Renal cortex interstitium (tissue), 11 donors: ENCODE measurements at regions not wholly inside any gene's neighbourhood (a gene's known extent, or its start where the extent isn't known, plus 50 kb on each side); places are given as distances from the start of the nearest gene placed in this dataset.

Experiments used
- DNase-seq, 11 donors: peaks; one replicate each; pipeline ENCODE4 v3.0.0-alpha.2; 2013; ENCODE audit warnings: low read depth in 9 of 11, low spot score in 4 of 11; ENCODE audit errors: extremely low read depth in 1 of 11

DNA sequence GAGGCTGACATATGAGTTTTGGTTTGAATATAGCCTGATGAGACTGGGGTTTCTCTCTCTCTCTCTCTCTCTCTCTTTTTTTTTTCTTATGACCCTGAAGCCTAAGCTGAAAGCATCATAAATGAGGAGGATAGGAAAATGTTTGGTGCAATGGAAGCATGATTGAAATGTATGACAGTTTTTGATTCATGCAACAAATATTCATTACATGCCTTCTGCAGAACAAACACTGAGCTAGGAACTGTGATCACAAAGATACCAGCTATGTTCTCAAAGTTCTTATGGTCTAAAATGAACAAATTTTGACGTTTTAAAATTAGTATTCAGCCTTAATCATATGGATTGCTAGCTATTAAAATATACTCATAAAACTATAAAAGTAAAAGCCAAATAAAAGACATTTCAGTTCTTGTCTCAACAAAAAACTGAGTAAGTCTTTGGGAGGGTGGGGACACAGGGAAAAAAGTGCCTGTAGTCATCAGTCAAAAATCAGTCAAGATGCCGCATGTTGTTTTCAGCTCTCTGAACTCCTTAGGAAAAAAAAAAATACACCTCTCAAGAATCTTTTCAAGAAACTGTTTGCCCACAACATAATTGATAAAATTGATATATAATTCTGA lies 57.2 kb downstream of the NKX6-1 start:
- DNase-seq: no peak

DNA sequence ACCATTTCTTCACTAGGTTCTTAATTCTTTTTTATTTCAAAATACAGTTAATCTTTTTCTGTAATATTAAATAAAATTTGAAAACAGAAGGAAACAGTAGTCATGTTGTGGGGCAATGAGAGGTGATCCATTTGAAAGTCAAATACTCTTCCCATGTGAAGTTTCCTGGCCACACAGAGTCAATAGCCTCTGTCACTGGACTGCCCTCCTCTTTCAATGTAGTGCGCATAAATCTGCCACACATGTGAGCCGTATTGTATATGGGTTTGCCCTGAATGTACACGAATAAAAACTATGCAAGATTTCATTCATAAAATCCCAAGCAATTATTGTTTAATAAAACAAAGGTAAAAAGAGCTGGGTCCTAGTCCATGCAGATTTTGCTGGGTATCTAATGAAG lies 59.1 kb downstream of the NKX6-1 start:
- no peak for DNase-seq

DNA sequence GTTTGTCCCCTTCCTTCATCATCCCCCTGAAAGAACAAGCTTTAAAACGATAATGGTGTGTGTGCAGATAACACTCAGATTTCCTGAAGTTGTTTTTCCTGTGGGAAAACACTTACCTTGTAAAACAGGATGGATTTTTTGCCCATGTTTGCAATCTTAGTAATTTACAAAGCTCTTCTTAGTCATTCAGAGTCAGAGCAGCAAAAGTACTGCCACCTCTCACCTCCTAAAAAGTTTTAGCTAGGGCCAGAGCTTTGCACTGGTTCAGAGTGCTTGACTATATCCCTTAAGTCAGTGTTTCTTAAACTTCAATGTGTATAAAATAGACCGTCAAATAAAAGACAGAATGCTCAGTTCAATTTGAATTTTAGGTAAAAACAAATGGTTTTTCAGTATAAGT lies 62.3 kb downstream of the NKX6-1 start:
- no peak for DNase-seq

DNA sequence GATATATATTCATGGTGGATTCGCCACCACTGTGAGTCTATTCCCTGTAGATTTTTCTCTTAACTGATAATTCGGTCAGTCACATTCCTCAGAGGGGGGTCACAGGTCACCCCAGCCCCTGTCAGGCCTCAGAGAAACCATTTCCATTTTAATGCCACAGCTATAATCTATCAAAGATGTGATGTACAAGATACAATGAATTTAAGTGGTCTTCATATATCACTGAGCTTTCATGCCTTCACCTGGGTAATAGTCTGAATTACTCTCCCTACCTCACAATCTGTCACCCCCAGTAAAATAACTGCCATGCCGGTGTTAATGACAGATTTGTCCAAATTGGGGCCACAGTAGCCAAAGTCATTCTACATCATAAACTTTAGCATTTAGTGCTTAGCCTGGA lies 64.7 kb downstream of the NKX6-1 start:
- DNase-seq: no peak

DNA sequence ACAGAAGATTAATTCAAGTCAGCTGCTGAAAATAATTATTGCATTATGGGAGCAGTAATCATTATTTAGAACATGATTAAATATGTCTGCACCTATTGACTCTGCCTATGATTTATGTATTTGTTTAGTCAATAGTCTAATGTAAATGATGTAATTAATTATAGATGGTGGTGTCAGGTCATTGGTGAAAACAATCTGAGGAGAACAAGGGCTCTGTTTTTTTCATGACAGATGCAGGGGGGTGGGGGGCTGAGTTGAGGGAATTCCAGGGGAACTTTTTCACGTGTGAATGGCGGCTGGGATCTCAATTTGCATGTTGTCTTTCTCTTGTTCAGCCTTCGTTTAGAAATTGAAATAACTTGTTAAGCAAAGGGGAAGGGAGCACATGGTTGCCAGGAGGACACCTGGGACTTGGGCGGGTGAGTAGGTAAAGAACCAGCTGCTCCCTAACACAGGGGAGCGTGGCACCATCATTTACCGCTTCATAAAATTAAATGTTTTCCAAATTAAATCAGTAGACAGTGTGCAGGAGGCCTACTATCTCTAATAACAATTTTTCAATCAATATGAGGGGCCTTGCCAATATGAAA lies 65.4 kb downstream of the NKX6-1 start:
- DNase-seq: no peak

DNA sequence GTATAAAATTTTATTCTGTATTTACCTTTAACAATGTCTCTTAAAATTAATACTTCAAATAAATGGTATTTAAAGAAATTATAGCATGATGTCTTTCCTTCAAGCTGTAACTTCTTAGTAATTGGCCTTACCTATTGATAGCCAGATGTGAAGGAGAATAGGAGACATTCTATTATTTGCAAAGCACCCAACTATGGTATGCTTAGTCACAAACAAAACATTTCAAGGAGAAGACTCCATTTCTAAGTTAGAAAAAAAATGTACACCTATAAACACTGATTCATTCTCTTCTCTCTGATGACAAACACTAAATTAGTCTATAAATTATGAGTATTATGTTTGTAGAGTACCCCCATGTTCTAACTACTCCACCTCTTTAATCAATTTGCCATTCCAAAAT lies 66.4 kb downstream of the NKX6-1 start:
- DNase-seq: no peak

DNA sequence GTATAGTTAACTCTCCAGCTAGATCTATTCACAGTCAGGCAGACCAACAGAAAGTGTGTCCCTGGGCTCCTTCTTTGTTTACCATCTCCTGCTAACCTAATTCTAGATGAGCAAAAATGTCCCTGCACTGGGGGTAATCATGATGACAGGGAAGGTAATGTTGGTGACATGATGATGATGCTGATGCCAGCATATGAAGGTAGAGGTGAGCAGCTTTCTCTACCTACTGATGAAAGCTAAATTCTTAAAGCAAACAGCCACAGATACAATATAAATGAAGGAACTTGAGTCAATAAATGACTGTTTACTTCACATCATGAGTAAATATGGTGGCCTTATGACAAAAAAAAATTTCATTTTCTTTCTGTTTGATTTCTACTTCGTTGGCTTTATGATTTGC lies 78.5 kb downstream of the NKX6-1 start:
- no peak for DNase-seq

DNA sequence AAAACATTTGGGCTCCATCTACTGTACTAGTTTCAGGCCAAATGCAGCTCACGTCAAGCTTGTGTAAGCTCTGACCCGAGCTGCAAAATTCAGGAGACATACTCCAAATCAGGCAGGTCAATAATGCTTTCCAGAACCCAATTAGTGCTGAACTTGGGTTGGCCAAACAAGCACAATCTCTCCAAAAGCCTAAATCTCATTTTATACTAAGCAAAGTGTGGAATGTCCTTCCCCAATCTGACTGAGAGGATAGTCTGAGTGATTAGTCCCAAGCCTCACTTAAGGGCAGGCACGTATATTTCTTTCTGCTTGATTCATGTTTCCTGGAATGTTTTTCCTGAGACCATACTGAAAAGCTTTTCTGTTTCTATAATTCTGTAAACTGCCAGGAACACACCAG lies 79.9 kb downstream of the NKX6-1 start:
- peak in 6 of 11 donors; percentile 10 to 34 (median 20) for DNase-seq

DNA sequence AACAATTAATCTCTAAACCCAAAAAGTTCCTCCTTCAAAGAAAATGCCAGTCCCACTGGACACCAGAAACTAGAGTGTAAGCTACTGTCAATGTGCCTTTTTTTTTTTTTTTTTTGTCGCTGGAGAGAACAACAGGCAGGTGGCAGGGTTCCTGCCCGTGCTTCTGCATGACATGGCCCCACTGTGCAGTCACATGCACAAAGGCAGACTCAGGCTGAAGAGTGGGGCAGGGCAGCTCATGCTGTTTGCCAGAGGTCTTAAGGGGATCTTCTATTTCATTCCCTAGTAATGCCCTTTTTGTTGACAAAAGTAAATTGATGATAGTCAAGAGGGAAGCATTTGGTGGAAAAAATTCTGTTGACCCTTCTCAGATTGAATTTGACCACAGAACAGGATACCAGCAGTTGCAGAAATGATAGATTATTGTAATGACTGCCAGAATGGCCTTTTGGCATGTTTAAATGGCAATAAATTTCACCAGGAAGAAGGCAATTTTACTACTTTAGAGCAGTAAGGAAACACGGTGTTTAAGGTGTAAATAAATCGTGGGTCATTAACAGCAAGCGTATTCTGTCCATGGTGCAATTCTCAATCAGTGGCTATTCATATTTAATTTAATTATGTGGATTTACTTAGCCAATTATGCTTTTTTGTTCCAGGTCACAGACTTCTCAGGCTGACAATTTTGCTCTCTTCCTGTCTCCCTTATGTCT lies 80.9 kb downstream of the NKX6-1 start:
- peak in 2 of 11 donors; percentile 19 to 25 for DNase-seq

DNA sequence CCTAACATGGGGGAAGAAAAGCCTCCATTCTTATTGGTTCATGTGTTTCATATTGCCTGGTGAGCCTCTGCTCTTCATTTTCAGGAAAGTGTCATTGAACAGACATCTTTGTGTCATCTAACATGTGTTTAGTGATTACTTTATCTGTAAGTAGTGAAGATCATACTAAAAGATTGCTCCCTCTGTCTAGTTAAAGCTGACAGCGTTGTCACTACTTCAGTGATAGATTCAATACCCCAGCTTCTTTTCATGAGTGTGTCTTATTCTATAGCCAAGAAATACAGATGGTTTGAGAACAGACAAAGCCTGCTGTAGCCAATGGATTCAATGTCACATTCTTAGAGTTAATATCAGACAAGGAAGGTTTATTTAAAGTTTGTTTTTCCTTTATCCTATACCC lies 85.1 kb downstream of the NKX6-1 start:
- no peak for DNase-seq

DNA sequence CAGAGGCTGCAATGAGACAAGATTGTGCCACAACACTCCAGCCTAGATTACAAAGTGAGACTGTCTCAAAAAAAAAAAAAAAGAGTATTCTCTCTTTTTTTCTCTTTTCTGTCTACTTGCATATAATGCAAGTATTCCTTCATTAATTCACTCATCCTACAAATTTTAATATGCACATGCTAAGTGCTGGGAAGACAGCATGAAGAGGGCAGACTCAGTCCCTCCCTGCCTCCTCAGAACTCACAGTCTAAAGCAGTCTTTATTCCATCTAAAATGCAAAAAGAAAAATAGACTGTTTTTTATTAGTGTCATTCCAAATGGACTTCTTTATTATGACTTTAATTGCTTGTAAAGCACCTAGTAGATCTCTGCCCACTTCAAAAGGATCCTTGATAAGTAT lies 85.6 kb downstream of the NKX6-1 start:
- DNase-seq: no peak

DNA sequence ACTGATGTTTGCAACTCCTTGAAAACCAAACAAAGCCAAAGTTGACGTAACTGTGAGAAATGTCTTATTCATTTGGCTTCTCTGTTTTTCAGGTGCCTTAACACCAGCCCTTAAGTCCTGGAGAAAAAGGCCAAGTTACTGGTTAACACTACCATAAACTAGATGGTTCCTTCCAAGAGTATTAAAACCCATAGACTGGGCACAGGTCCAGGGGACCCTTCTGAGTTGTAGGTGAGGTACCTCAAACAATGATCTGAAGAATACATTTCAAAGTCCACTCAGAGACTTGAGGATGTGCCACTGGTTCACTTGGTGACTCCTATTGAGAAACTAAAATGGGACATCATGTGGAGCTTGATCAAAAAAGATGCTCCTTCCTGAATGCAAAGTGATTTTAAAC lies 87.0 kb downstream of the NKX6-1 start:
- no peak for DNase-seq

DNA sequence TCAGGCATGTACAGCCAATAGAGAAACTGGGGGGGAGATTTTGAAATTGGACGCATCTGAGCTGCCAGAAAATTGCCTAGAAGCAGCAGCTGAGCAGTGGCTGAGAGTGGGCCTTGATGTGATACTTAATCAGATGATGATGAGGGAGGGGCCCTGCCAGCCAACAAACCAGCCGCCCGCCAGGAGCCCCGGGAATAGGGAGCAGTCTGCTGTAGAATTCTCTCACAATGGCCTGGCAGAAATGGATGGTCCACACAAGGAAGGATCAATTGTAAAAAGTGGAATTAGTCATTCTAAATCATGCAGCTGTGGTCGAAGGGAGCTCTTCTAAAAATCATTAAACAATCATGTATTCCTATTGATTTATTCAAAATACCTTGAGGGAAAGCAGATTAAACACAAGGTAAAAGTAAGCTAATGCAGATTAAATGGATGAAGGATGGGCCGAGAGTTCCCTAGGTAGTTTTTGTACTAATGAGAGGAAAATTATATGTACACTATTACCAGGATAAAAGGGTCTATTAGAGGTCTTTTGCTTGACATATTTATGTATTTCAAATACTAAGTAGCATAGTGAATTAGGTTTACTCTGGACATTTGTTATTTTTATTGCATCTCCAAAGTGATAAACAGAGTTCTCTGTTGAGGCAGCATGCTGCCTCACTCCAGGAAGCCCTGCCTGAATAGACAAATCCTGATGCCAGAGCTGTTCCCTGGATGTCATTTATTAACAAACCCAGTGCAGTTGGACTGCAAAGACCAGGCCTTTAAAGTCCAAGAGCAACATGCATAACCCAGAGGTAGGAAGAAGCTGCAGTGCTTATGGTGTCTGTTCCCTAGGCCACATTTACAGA lies 91.3 kb downstream of the NKX6-1 start:
- DNase-seq: no peak

DNA sequence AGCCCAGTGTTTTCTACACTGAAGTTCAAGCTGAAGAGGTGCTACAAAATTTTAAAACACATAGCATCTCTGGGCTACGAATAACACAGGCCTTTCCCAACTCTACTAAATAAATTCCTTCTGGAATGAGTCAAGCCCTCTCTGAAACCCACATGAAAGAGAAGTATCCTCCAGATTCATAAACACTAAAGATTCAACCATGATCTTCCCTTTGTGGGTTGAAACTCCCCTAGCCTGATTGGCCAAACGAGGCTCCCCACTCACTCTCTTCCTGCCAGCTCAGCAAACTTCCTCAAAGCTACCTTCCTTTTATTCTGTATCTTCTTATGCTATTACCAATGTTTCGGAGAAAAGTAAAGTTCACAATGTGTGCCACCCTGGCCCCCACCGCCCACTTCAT lies 95.4 kb downstream of the NKX6-1 start:
- no peak for DNase-seq

DNA sequence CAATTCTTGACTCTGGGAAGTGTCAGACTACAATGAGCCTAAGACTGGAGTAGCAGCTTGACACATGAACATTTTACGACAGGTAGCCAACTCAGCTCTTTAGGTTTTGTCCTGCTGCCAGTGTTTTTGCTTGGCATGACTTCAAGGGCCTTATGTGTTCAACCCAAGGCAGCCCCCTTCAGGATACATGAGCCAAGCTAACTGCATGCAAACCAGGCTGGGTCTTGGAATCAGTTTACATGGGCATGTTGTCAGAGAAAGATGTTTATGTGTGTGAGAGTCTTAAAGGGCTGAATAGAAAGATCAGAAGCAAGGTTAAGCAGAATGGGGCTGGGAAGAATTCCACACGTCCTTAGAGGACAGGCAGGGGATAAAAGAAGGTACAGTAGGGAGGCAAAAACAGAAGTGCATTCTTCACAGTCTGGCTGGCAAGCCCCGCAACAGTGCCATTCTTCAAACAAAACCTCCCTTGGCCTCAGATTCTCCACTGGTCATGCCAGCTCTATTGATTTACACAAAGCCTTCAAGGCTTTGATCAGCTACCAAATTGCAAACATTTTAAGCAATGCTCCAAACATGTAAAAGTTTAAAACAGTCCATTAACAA lies 97.3 kb downstream of the NKX6-1 start:
- DNase-seq: peak in 1 of 11 donors; percentile 33

DNA sequence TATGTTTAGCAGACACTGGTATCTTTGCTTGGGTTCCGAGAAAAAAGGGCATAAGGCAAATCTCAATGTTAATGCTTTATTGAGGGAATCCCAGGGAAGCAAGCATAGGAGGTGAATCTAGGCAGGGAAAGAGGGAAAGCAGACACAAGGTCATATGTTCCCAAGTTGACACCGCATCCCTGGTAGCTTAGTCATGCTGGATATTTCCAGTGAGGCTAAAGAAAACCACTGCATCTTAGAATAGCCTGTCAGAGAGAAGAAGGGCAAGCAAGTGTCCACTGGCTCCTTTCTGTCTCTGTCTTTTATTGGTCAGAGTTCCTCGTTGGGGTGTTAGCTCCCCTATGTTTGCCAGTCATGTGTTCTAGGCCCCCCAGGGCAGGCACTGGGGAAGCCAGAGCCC lies 104.7 kb downstream of the NKX6-1 start:
- DNase-seq: no peak

DNA sequence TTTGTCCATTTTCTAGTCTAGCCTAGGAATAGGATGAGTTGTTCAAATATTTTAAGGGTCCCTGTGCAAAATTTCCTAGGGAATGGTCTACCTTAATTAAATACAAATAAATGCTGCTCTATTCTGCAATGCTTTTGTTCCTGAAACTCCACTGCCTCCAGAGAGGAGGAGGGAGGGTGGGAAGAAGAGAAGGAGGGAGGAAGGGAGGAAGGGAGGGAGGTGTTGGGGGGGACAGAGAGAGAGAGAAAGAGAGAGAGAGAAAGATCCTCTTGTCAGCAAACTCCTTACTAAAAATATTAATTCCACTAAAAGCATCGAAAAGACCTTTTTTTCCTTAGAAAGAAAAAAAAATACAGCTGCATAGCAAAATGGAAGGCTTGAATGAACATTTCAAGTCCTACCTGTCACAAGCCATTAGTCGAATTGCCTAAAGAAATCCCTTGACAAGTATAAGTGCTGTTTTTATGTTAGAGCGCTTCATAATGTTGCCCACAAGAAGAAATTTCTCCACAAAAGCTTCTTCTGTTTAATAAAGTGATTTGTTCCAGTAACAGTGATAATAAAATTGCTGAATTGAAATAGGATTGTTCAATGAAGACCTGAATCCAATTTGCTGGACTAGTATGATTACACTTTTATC lies 106.0 kb downstream of the NKX6-1 start:
- no peak for DNase-seq

DNA sequence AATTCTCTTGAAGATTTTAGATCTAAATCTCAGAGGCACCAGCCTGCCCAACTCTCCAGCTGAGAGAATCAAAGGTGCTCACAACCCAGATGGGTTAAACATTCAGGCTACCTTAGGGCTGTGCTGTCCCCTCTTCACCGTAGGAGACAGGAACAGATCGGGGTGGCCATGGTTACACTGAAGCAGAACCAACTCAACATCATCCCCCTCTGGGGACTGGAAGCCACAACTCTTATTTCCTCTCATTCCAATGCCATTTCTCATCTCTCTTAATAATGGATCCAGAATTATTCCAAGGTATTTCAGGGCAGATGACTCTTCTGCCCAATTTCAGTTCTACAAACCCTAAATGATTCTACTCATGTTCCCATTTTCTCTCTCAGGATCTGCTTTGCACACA lies 109.7 kb downstream of the NKX6-1 start:
- DNase-seq: no peak

DNA sequence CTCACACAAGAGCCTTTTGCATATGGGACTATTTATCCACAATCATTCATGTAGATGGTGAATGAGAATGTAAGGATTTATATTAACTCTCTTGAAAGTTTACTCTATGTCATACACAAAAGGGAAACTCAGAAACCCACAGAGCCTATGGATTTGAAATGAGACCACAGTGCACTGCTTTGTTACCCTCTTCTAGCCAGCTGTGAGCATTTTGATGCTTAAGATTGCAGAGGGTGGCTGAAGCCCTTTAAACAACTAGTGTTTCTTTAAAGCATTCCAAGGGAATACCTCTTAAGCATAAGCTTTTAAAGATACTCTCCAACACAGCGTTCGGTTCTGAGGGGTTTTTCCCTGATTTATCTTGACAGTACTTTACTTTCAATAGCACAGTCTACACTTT lies 113.9 kb downstream of the NKX6-1 start:
- no peak for DNase-seq
